GM18507 (cell line): ENCODE measurements at regions not wholly inside any gene's neighbourhood (a gene's known extent, or its start where the extent isn't known, plus 50 kb on each side); places are given as distances from the start of the nearest gene placed in this dataset.

Source experiments
- DNase-seq: peaks from one replicate; pipeline ENCODE4 v3.0.0; 2011; ENCODE audit warnings: low read depth; ENCODE audit not compliant: insufficient read length; ENCODE audit errors: extremely low spot score
- FAIRE-seq: peaks from 2 replicates; lab custom pipeline; 2011; peaks lifted over from hg19 to GRCh38; lab: Jason Lieb, UNC

GRCh38 chr4:176843710-176844109 is 51.0 kb upstream of the VEGFC start:
- DNase-seq (no peak), FAIRE-seq (no peak)

- FAIRE-seq, result no peak
- DNase-seq, result no peak
Observed at GRCh38 chr4:176844448-176844847, 51.7 kb upstream of the VEGFC start.

- no peak for FAIRE-seq
- DNase-seq, result no peak
Observed at GRCh38 chr4:176845636-176846035, 52.9 kb upstream of the VEGFC start.

GRCh38 chr4:176849076-176849475 is 56.4 kb upstream of the VEGFC start:
- FAIRE-seq (no peak), DNase-seq (no peak)

GRCh38 chr4:176850436-176850835 is 57.7 kb upstream of the VEGFC start:
- no peak for DNase-seq
- no peak for FAIRE-seq

- DNase-seq (no peak), FAIRE-seq (no peak)
Observed at GRCh38 chr4:176856421-176856820, 63.7 kb upstream of the VEGFC start.

- FAIRE-seq (no peak), DNase-seq (no peak)
Observed at GRCh38 chr4:176858839-176859238, 66.1 kb upstream of the VEGFC start.

GRCh38 chr4:176864238-176864637 is 71.5 kb upstream of the VEGFC start:
- no peak for FAIRE-seq
- no peak for DNase-seq

GRCh38 chr4:176868676-176869075 is 76.0 kb upstream of the VEGFC start:
- no peak for DNase-seq
- FAIRE-seq, result no peak

GRCh38 chr4:176872461-176872860 is 79.7 kb upstream of the VEGFC start:
- FAIRE-seq, result no peak
- no peak for DNase-seq

GRCh38 chr4:176874721-176875445 is 82.2 kb upstream of the VEGFC start:
- FAIRE-seq, result no peak
- DNase-seq, result no peak

- no peak for FAIRE-seq
Observed at GRCh38 chr4:176875446-176875930, 82.8 kb upstream of the VEGFC start.

GRCh38 chr4:176879380-176880116 is 86.8 kb upstream of the VEGFC start:
- DNase-seq (no peak), FAIRE-seq (no peak)

More at GRCh38 chr4:176875446-176875930, 82.8 kb upstream of the VEGFC start:
- no peak for DNase-seq

GRCh38 chr4:176882206-176882605 is 89.5 kb upstream of the VEGFC start:
- FAIRE-seq, result no peak

GRCh38 chr4:176883108-176883550 is 90.4 kb upstream of the VEGFC start:
- FAIRE-seq (no peak), DNase-seq (no peak)

More at GRCh38 chr4:176882206-176882605, 89.5 kb upstream of the VEGFC start:
- DNase-seq, result no peak

- DNase-seq (no peak), FAIRE-seq (no peak)
Observed at GRCh38 chr4:176883681-176884418, 91.1 kb upstream of the VEGFC start.

- DNase-seq (no peak), FAIRE-seq (no peak)
Observed at GRCh38 chr4:176885224-176885623, 92.5 kb upstream of the VEGFC start.

GRCh38 chr4:176886135-176886534 is 93.4 kb upstream of the VEGFC start:
- no peak for DNase-seq
- no peak for FAIRE-seq

GRCh38 chr4:176889776-176890175 is 97.1 kb upstream of the VEGFC start:
- DNase-seq (no peak), FAIRE-seq (no peak)

- FAIRE-seq (no peak), DNase-seq (no peak)
Observed at GRCh38 chr4:176894498-176894897, 101.8 kb upstream of the VEGFC start.
